SKM-1 (cell line): ENCODE measurements at regions not wholly inside any gene's neighbourhood (a gene's known extent, or its start where the extent isn't known, plus 50 kb on each side); places are given as distances from the start of the nearest gene placed in this dataset.
"Not testable (repeated sequence)": the region's sequence is repeated elsewhere in the genome, so short reads cannot be mapped to it uniquely, and the experiment has no call there.

Source experiments
- DNase-seq: peaks from one replicate; lab custom pipeline; 2025; ENCODE audit not compliant: unreplicated experiment; lab: John Stamatoyannopoulos, UW

DNA sequence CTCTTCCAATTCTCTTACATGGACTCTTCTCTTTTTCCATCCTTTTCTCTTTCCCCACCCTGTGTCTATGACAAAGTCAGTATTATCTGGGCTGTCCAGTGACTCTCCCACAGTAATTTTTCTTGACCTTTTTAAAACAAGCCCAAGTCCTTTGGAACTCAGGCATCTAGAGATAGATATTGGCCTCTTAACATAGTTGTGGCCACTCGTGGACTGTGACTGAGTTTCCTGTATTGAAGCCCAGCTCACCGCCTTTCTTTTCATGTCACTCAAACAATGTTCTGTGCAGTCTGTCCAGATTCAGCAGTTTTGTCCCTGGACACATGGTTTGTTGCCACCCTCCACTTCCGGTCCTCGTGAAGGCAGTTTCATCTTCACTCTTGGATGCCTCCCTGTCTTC, 110.9 kb upstream of the CDC14C start:
- no peak for DNase-seq

DNA sequence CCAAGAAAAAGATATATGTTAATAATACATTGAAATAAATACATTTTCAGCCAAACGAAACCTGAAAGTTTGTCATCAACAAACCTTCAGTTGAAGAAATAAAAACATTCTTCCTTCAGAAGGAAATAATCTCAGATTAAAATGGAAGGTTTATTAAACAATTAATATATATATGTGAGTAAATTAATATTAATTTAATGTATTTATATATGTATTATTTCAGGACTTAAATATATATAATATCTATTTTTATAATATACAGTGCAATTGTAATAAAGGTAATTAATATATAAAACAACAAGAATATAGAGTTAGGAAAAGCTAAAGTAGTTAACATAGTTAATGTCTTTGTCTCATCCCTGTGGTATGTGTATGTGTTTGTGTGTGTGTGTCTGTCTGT, 102.2 kb upstream of the CDC14C start:
- DNase-seq = no peak

DNA sequence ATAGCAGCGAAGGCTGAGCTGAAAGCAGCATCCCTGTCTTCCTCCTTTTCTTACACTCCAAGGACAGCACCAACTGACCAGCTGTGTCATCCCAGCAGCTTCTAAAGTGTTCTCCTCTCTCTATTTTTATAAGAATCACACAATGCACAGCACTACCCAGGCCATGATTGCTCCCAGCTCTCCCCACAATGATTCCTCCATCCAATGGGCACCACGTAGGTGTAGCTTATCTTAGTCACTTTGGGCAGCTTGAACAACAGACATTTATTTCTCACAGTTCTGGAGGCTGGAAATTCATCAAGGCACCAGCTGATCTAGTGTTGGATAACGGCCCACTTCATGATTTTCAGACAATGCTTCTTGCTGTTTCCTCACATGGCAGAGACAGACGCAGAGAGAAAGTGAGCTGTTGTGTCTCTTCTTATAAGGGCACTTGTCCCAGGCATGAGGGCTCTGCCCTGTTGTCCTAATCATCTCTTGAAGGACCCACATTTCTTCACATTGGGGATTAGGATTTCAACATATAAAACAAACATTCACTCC, 92.0 kb upstream of the CDC14C start:
- DNase-seq = no peak

DNA sequence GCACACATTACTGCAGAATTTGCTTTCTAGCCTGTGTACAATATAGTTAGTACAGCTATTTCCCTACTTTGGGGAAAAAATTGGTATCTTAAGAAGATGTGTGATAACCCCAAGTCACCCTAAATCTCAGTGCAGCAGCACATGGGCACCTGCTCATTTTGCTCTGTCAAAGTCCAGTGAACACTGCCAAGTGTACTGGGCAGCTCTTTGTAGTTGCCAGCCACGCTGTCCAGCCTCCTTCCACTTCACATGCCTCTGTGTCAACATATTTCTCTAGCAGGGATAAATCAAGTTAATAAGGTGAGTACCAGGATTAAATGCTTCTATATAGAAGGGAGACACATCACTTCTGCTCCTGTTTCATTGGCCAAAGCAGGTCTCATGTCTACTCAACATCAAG, 87.1 kb upstream of the CDC14C start:
- DNase-seq = no peak

DNA sequence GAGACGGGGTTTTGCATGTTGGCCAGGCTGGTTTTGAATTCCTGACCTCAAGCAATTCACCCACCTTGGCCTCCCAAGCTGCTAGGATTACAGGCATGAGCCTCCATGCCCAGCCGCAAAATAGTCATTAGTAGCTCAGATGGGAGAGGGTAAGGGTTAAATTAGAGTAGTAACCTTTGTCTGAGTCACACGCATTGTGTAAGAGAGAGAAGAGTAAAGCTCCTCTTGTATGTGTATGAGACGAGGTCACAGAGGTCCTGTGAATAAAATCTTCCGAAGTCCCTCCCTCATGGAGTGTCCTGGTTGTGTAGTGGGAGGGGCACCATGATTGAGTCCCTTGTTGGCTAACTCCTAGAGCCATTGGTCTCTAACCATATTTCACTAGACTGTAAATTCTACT, 85.2 kb upstream of the CDC14C start:
- no peak for DNase-seq

DNA sequence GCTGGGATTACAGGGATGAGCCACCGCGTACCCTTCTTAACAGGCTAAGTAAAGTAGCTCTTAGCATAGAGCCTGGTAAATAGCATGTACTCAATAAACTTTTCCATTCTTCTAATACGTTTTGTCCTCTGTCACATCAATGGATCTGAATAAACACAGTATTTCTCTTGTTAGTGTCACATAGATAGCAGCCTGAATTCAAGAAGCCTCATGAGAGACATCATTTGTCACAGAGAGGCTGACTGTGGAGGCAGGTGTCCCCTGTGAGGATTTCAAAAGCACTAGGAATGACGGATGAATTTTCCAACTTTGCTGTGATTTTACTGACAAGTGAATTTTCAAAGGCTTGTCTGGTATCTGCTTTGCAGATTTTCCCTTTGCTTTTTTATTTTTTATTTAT, 82.6 kb upstream of the CDC14C start:
- no peak for DNase-seq

DNA sequence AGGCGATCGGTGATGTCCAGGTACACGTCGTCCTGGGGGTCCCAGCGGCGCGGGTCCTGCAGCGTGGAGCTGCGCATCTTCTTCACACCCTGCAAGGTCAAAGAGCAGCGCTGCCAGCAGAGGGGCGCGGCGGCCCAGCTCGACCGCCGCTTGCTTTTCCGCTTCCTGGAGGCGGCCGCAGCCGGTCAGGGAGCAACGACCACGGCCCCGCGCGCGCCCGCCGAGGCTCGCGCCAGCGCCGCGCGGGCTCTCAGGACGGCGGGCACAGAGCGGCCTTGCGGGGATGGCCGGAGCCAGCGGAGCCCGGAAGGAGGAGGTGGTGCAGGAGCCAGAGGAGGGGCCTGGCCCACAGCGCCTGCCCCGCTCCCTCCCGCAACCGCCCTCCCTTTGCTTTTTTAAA, 76.4 kb upstream of the CDC14C start:
- no peak for DNase-seq

DNA sequence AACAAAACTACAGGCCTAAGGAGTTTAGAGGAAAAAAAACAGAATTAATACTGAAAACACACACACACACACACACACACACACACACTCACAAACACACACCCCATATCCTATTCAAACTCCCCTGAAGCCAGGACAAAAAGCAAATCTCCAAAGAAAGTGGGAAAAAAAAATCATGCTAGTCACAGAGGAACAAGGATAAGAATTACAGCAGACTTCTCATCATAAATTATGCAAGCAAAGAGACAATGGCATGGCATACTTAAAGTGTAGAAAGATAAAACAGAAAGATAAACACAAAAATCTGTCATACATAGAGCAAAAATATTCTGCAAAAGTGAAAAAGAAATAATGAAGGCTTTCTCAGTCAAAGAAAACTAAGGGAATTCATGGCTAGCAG, 63.9 kb upstream of the CDC14C start:
- not testable (repeated sequence) for DNase-seq

DNA sequence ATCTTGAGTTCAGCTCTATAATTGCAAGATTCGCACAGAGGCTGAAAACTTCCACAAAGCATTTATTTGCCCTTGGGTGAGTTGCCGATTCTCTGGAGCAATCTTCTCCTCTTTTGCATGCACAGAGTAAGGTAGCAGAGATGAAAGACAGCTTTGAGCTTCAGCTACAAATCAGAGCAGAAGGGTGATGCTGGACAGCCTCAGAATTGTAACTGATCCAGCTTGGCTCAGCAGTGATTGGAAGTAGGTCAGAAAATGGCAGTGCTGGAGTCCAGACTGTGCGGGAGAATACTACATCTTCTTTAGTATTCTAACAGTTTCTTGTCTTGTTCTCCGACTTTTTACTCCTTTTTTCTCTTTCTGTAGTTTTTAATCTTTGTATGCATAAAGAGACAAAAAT, 55.4 kb upstream of the CDC14C start:
- no peak for DNase-seq

DNA sequence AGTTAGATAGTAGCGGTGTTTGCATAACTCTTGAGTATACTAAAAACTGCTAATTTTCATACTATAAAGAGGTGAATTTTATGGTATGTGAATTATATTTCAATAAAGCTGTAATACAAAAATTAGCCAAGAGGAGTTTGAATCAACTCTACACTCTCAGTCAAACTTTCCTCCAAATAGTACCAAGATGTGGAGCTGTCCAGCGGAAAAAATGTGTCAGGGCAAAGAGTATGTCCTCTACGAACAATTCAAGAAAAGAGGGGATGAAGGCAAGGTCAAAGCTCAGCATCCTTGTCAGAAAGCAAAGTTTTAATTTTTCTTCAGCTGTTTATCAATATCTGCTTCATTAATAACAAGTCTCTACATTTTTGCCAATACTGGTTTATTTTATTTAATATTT, 51.8 kb upstream of the CDC14C start:
- no peak for DNase-seq
